ENCODE measurements at regions not wholly inside any gene's neighbourhood (a gene's known extent, or its start where the extent isn't known, plus 50 kb on each side); places are given as distances from the start of the nearest gene placed in this dataset.

DNA sequence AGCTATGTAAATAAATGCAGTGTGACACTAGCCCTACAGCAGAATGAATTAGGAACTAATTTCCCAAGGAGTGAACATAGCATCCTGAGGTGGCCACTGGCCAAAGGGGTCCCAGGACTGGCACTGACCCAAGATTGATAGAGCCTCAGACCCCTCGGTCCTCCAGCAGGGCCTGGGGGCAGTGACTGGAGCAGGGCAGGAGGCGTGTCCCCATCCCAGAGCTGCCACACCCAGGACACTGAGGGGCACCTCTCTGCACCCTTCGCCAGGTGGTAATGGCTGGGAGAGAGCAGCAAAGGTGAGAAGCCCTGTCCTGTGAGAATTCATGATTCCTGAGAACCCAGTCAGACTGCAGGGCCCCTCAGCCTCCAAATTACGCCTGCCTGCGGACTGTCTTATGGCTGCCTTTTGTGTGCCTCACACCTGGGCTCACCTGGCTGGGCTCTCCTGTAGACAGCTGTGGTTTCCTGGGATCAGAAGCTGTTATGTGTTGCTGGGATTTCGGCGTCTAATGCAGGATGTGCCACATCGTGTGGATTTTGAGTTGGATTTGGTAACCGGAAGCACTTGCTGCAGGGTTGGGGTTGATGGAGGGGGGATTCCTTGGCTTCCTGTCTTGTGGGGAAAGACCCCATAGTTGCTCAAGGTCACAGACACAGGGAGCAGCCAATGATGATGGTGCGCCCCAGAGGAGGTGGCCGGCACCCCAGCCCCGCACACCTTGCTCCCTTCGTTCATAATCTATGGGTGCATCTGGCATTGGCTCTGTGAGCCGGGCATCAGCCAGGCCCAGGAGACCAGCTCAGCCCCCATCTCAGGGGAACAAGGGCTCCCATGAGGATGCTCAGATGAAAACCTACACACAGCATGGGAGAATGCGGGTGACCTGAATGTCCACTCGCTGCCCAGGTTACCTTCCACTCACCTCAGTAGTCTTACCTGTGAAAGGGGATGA, 582.9 kb downstream of the BRD1 start:
- H3K27ac ChIP-seq (ENCODE audit: low read length in 2 of 2), result no peak overlapping the region
- H3K36me3 ChIP-seq (replicated peaks in 1 of 2; ENCODE audit: control extremely low read depth in 1 of 2, control insufficient read depth in 1 of 2, extremely low read depth in 1 of 2, insufficient read depth in 2 of 2, low read length in 1 of 2), result no peaks in the 10 kb centered on the region
- no peak for DNase-seq
- no peak overlapping the region for H3K4me2 ChIP-seq (replicated peaks; ENCODE audit: low read depth, low read length, poor library complexity, severe bottlenecking)
- intact Hi-C loops (cut with micrococcal nuclease), result no loop called here
- TF ChIP-seq, protein P1, sequence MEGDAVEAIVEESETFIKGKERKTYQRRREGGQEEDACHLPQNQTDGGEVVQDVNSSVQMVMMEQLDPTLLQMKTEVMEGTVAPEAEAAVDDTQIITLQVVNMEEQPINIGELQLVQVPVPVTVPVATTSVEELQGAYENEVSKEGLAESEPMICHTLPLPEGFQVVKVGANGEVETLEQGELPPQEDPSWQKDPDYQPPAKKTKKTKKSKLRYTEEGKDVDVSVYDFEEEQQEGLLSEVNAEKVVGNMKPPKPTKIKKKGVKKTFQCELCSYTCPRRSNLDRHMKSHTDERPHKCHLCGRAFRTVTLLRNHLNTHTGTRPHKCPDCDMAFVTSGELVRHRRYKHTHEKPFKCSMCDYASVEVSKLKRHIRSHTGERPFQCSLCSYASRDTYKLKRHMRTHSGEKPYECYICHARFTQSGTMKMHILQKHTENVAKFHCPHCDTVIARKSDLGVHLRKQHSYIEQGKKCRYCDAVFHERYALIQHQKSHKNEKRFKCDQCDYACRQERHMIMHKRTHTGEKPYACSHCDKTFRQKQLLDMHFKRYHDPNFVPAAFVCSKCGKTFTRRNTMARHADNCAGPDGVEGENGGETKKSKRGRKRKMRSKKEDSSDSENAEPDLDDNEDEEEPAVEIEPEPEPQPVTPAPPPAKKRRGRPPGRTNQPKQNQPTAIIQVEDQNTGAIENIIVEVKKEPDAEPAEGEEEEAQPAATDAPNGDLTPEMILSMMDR (IDR thresholded peaks at IDR 0.05), result no peak
- TF ChIP-seq EZH2 (IDR thresholded peaks at IDR 0.05; ENCODE audit: borderline replicate concordance, insufficient read depth, low read depth, low read length, poor library complexity, severe bottlenecking), result no peak
- no peak overlapping the region for H3K9ac ChIP-seq (ENCODE audit: low read length)
- no peaks in the 10 kb centered on the region for H3K27me3 ChIP-seq (replicated peaks in 1 of 4; ENCODE audit: control extremely low read depth in 1 of 4, control insufficient read depth in 3 of 4, insufficient read depth in 4 of 4, low read length in 3 of 4)
- CTCF ChIA-PET, result no interaction called here
- H3K27me3 Mint-ChIP-seq, result no peaks in the 10 kb centered on the region
- no peak for ATAC-seq (ENCODE audit: low read depth)
- no peak overlapping the region for H3K27ac Mint-ChIP-seq
- POLR2A ChIA-PET, result no interaction called here
- H3K4me1 ChIP-seq (ENCODE audit: control insufficient read depth in 2 of 2, insufficient read depth in 2 of 2, low read length in 2 of 2), result no peaks in the 10 kb centered on the region
- peaks cover 0 to 18% (median 0%) of the 10 kb centered on the region in 3 donors for H3K9me3 ChIP-seq (ENCODE audit: control extremely low read depth in 1 of 3, control insufficient read depth in 2 of 3, insufficient read depth in 1 of 3, low read length in 2 of 3)
- no peak overlapping the region for H3K4me3 Mint-ChIP-seq
- H2AFZ ChIP-seq (ENCODE audit: insufficient read depth, low read depth, low read length, poor library complexity, severe bottlenecking), result no peak overlapping the region
- no peaks in the 10 kb centered on the region for H4K20me1 ChIP-seq (ENCODE audit: control insufficient read depth, insufficient read depth, low read length, poor library complexity, severe bottlenecking)
- no peaks in the 10 kb centered on the region for H3K79me2 ChIP-seq (ENCODE audit: control insufficient read depth, insufficient read depth, low read length)
- no peaks in the 10 kb centered on the region for H3K4me1 Mint-ChIP-seq
- no peak overlapping the region for H3K4me3 ChIP-seq (ENCODE audit: control extremely low read depth in 1 of 5, extremely low read depth in 1 of 5, insufficient read depth in 1 of 5, low read depth in 2 of 5, low read length in 4 of 5)
- H3K9me3 Mint-ChIP-seq (ENCODE audit: insufficient read depth), result no peaks in the 10 kb centered on the region
- WGBS (ENCODE audit: insufficient coverage), result 94% methylated on average over 14 of the region's 16 CpGs

DNA sequence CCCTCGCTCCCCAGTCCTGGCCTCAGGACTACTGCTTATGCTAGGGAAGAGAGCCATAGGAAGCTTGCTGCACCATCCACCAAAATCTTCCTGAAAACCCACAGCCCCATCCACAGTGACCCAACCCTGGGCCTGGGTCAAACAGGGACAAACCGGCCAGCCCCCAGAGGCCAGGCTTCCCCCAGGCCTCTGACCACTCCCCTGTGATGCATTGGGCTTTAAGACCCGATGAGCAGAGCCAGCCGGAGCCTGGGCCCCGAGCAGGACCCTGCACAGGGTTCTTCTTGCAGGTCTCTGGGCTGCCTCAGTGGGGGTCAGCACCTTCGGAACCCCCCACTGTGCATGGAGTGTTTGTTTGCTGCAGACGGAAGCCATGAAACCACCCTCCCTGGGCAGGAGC, 583.7 kb downstream of the BRD1 start:
- Histone ChIP-seq H3K27ac (ENCODE audit: low read length in 2 of 2) (no peak overlapping the region), H3K79me2 (ENCODE audit: control insufficient read depth, insufficient read depth, low read length) (no peaks in the 10 kb centered on the region), H3K9ac (ENCODE audit: low read length) (no peak overlapping the region), H2AFZ (ENCODE audit: insufficient read depth, low read depth, low read length, poor library complexity, severe bottlenecking) (no peak overlapping the region), H3K36me3 (replicated peaks in 1 of 2; ENCODE audit: control extremely low read depth in 1 of 2, control insufficient read depth in 1 of 2, extremely low read depth in 1 of 2, insufficient read depth in 2 of 2, low read length in 1 of 2) (no peaks in the 10 kb centered on the region), H3K4me3 (ENCODE audit: control extremely low read depth in 1 of 5, extremely low read depth in 1 of 5, insufficient read depth in 1 of 5, low read depth in 2 of 5, low read length in 4 of 5) (no peak overlapping the region), H3K9me3 (ENCODE audit: control extremely low read depth in 1 of 3, control insufficient read depth in 2 of 3, insufficient read depth in 1 of 3, low read length in 2 of 3) (peaks cover 0 to 18% (median 0%) of the 10 kb centered on the region in 3 donors), H3K4me1 (ENCODE audit: control insufficient read depth in 2 of 2, insufficient read depth in 2 of 2, low read length in 2 of 2) (no peaks in the 10 kb centered on the region), H3K4me2 (replicated peaks; ENCODE audit: low read depth, low read length, poor library complexity, severe bottlenecking) (no peak overlapping the region), H3K27me3 (replicated peaks in 1 of 4; ENCODE audit: control extremely low read depth in 1 of 4, control insufficient read depth in 3 of 4, insufficient read depth in 4 of 4, low read length in 3 of 4) (no peaks in the 10 kb centered on the region), H4K20me1 (ENCODE audit: control insufficient read depth, insufficient read depth, low read length, poor library complexity, severe bottlenecking) (no peaks in the 10 kb centered on the region)
- H3K9me3 Mint-ChIP-seq (ENCODE audit: insufficient read depth), result no peaks in the 10 kb centered on the region
- WGBS (ENCODE audit: insufficient coverage), result 93% methylated on average over 5 of the region's 7 CpGs
- ChIA-PET CTCF (no interaction called here), POLR2A (no interaction called here)
- no peak for ATAC-seq (ENCODE audit: low read depth)
- H3K4me1 Mint-ChIP-seq, result no peaks in the 10 kb centered on the region
- no peaks in the 10 kb centered on the region for H3K27me3 Mint-ChIP-seq
- no peak overlapping the region for H3K4me3 Mint-ChIP-seq
- H3K27ac Mint-ChIP-seq, result no peak overlapping the region
- intact Hi-C loops (cut with micrococcal nuclease), result no loop called here
- no peak for DNase-seq
- TF ChIP-seq, protein P1 (IDR thresholded peaks at IDR 0.05), result no peak
